ENCODE measurements at regions not wholly inside any gene's neighbourhood (a gene's known extent, or its start where the extent isn't known, plus 50 kb on each side); places are given as distances from the start of the nearest gene placed in this dataset.

DNA sequence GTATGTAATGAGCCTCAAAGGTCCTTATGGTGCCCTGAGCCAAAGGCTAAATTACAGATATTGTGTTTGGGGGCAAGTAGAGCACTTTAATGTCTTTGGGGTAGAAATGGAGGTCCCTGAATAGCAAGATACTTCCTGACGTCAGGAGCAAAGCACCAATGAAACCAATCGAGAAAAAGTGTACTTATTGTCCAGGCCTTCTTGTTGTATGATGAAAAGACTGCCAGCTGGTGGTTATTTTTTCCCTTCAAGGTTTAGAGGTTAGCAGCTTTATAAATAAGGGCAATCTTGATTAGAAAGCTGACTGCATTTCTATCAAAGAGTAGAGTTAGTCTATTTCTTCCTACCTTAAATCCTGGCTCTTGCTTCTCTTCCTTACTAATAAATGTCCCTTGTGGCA is 76.1 kb upstream of the HSF2 start:
- TF ChIP-seq PHF8 (IDR thresholded peaks at IDR 0.05; ENCODE audit: borderline replicate concordance, low read depth) (no peak), CBX8 (IDR thresholded peaks at IDR 0.05) (no peak), MAFK (IDR thresholded peaks at IDR 0.05; ENCODE audit: partially characterized antibody) (no peak), HOXB13 (CRISPR knock-in tag; IDR thresholded peaks at IDR 0.05; ENCODE audit: low read depth) (no peak)
- TF ChIP-seq, protein P1, sequence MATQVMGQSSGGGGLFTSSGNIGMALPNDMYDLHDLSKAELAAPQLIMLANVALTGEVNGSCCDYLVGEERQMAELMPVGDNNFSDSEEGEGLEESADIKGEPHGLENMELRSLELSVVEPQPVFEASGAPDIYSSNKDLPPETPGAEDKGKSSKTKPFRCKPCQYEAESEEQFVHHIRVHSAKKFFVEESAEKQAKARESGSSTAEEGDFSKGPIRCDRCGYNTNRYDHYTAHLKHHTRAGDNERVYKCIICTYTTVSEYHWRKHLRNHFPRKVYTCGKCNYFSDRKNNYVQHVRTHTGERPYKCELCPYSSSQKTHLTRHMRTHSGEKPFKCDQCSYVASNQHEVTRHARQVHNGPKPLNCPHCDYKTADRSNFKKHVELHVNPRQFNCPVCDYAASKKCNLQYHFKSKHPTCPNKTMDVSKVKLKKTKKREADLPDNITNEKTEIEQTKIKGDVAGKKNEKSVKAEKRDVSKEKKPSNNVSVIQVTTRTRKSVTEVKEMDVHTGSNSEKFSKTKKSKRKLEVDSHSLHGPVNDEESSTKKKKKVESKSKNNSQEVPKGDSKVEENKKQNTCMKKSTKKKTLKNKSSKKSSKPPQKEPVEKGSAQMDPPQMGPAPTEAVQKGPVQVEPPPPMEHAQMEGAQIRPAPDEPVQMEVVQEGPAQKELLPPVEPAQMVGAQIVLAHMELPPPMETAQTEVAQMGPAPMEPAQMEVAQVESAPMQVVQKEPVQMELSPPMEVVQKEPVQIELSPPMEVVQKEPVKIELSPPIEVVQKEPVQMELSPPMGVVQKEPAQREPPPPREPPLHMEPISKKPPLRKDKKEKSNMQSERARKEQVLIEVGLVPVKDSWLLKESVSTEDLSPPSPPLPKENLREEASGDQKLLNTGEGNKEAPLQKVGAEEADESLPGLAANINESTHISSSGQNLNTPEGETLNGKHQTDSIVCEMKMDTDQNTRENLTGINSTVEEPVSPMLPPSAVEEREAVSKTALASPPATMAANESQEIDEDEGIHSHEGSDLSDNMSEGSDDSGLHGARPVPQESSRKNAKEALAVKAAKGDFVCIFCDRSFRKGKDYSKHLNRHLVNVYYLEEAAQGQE (IDR thresholded peaks at IDR 0.05), result no peak
- FAIRE-seq, result no peak
- Histone ChIP-seq H3K4me2 (peak overlapping the region; percentile 58), H3K27ac (no peak overlapping the region), H3K4me1 (no peaks in the 10 kb centered on the region), H3K9me3 (no peaks in the 10 kb centered on the region), H3K4me3 (no peak overlapping the region)
- POLR2A ChIA-PET, result no interaction called here
- CTCF ChIA-PET, result no interaction called here
- ATAC-seq, result no peak
- DNase-seq (ENCODE audit: low read depth in 1 of 2, low spot score in 1 of 2), result no peak
- WGBS (ENCODE audit: missing lambda C conversion rate), result 24% methylated on average over 2 of the region's 2 CpGs

DNA sequence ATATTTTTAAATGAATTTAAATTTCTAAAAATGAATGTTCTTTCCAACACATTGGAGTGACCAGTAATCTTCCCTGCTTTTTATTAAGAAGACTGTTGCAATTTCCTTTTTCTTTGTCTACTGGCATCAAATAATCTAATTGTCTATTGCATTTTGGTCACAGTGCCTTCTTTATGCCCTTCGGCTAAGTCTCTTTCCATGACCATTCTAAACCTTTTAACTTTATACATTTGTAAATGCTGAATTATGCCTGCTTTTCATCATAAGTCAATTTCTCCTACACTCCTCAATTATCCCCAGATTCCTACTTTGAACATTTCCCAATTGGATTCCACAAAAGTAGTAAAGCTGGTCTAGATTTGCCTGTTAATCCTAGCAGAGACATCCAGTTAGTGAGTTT is 69.1 kb upstream of the HSF2 start:
- H3K4me2 ChIP-seq, result no peak overlapping the region
- ChIA-PET CTCF (no interaction called here), POLR2A (no interaction called here)
- no peak overlapping the region for H3K27ac ChIP-seq
- H3K4me1 ChIP-seq, result no peaks in the 10 kb centered on the region
- no peak for DNase-seq (ENCODE audit: low read depth in 1 of 2, low spot score in 1 of 2)
- ATAC-seq, result no peak
- no peaks in the 10 kb centered on the region for H3K9me3 ChIP-seq
- no peak overlapping the region for H3K4me3 ChIP-seq
- TF ChIP-seq SREBF2 (IDR thresholded peaks at IDR 0.05) (no peak), MAZ (IDR thresholded peaks at IDR 0.05; ENCODE audit: borderline replicate concordance, low read depth, low read length) (no peak), RNF2 (IDR thresholded peaks at IDR 0.05; ENCODE audit: borderline replicate concordance, low read depth) (no peak), RAD21 (conservative IDR thresholded peaks at IDR 0.05 in 1 of 2, IDR thresholded peaks at IDR 0.05 in 1 of 2) (no peak), BHLHE40 (IDR thresholded peaks at IDR 0.05; ENCODE audit: low read depth, low read length) (no peak), JUN (IDR thresholded peaks at IDR 0.05) (no peak), KDM1A (IDR thresholded peaks at IDR 0.05; ENCODE audit: low read depth) (no peak), HOXA7 (CRISPR knock-in tag; IDR thresholded peaks at IDR 0.05) (no peak), ZSCAN20 (CRISPR knock-in tag; IDR thresholded peaks at IDR 0.05) (no peak), ZC3H11A (IDR thresholded peaks at IDR 0.05) (no peak), EHF (CRISPR knock-in tag; IDR thresholded peaks at IDR 0.05) (no peak), EHMT2 (IDR thresholded peaks at IDR 0.05; ENCODE audit: low read depth) (no peak), FOSL2 (IDR thresholded peaks at IDR 0.05) (no peak), FOSL2 (CRISPR knock-in tag; IDR thresholded peaks at IDR 0.05) (no peak), HOXB13 (CRISPR knock-in tag; IDR thresholded peaks at IDR 0.05; ENCODE audit: low read depth) (no peak), MAFK (IDR thresholded peaks at IDR 0.05; ENCODE audit: partially characterized antibody) (no peak)
- TF ChIP-seq, protein P2, sequence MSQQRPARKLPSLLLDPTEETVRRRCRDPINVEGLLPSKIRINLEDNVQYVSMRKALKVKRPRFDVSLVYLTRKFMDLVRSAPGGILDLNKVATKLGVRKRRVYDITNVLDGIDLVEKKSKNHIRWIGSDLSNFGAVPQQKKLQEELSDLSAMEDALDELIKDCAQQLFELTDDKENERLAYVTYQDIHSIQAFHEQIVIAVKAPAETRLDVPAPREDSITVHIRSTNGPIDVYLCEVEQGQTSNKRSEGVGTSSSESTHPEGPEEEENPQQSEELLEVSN (IDR thresholded peaks at IDR 0.05; ENCODE audit: borderline replicate concordance, low read depth), result no peak
- TF ChIP-seq, protein P3, sequence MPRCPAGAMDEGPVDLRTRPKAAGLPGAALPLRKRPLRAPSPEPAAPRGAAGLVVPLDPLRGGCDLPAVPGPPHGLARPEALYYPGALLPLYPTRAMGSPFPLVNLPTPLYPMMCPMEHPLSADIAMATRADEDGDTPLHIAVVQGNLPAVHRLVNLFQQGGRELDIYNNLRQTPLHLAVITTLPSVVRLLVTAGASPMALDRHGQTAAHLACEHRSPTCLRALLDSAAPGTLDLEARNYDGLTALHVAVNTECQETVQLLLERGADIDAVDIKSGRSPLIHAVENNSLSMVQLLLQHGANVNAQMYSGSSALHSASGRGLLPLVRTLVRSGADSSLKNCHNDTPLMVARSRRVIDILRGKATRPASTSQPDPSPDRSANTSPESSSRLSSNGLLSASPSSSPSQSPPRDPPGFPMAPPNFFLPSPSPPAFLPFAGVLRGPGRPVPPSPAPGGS (IDR thresholded peaks at IDR 0.05), result no peak
- 4% methylated on average over 1 of the region's 1 CpG for WGBS (ENCODE audit: missing lambda C conversion rate)
- no peak for FAIRE-seq

All from A549 (cell line).